Osteocyte (in vitro differentiated cells): ENCODE measurements at regions not wholly inside any gene's neighbourhood (a gene's known extent, or its start where the extent isn't known, plus 50 kb on each side); places are given as distances from the start of the nearest gene placed in this dataset.

ENCODE experiments used
- DNase-seq: peaks from one replicate; pipeline ENCODE4 v3.0.0; 2021; ENCODE audit warnings: mixed read lengths; ENCODE audit not compliant: unreplicated experiment; ENCODE audit errors: extremely low spot score
- H3K27ac Mint-ChIP-seq: one replicate; pipeline ENCODE4 v1.8.0; 2021; ENCODE audit warnings: mild to moderate bottlenecking, mixed read lengths; ENCODE audit not compliant: unreplicated experiment
- H3K27me3 Mint-ChIP-seq: one replicate; pipeline ENCODE4 v1.8.0; 2021; ENCODE audit warnings: mixed read lengths; ENCODE audit not compliant: unreplicated experiment
- H3K36me3 Mint-ChIP-seq: one replicate; pipeline ENCODE4 v1.8.0; 2021; ENCODE audit warnings: mixed read lengths; ENCODE audit not compliant: unreplicated experiment
- H3K4me1 Mint-ChIP-seq: one replicate; pipeline ENCODE4 v1.8.0; 2021; ENCODE audit warnings: mixed read lengths; ENCODE audit not compliant: unreplicated experiment
- H3K4me3 Mint-ChIP-seq: one replicate; pipeline ENCODE4 v1.8.0; 2021; ENCODE audit warnings: mild to moderate bottlenecking, moderate library complexity, mixed read lengths; ENCODE audit not compliant: unreplicated experiment
- H3K9me3 Mint-ChIP-seq: one replicate; pipeline ENCODE4 v1.8.0; 2021; ENCODE audit warnings: mixed read lengths; ENCODE audit not compliant: unreplicated experiment
- TF ChIP-seq, protein P1 (sequence below): fragments of 200-600 bp; sonication (generic); IDR thresholded peaks from 2 replicates; pipeline ENCODE4 v1.5.0; 2021; ENCODE audit warnings: antibody characterized with exemption, mild to moderate bottlenecking, moderate library complexity

GRCh38 chr19:30722761-30723160 is 350.6 kb downstream of the ZNF536 start:
- no peaks in the 10 kb centered on the region for H3K4me1 Mint-ChIP-seq
- no peaks in the 10 kb centered on the region for H3K27me3 Mint-ChIP-seq
- TF ChIP-seq, protein P1, sequence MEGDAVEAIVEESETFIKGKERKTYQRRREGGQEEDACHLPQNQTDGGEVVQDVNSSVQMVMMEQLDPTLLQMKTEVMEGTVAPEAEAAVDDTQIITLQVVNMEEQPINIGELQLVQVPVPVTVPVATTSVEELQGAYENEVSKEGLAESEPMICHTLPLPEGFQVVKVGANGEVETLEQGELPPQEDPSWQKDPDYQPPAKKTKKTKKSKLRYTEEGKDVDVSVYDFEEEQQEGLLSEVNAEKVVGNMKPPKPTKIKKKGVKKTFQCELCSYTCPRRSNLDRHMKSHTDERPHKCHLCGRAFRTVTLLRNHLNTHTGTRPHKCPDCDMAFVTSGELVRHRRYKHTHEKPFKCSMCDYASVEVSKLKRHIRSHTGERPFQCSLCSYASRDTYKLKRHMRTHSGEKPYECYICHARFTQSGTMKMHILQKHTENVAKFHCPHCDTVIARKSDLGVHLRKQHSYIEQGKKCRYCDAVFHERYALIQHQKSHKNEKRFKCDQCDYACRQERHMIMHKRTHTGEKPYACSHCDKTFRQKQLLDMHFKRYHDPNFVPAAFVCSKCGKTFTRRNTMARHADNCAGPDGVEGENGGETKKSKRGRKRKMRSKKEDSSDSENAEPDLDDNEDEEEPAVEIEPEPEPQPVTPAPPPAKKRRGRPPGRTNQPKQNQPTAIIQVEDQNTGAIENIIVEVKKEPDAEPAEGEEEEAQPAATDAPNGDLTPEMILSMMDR, result no peak
- peaks cover 6% of the 10 kb centered on the region for H3K9me3 Mint-ChIP-seq
- no peak for DNase-seq
- H3K36me3 Mint-ChIP-seq, result no peaks in the 10 kb centered on the region
- no peak overlapping the region for H3K27ac Mint-ChIP-seq
- H3K4me3 Mint-ChIP-seq, result no peak overlapping the region

DNA sequence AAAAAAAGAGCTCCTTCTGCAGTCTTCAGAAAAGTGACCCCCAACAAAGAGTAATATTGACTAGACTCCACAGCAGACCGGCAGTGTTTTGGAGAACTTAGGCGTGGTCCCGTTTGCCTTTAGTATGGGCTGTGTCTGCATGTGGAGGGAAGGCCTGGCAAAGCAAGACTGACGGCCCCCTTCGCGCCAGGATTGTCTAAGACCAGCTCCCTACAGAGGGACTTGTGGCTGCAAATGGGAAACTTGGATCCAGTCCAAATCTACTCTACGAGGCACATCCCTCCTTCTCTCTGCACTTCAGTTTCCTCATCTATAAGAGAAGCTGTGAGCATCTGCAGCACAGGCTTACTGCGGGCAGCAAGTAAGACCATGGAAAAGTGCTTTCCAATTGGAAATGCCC is 350.0 kb downstream of the ZNF536 start:
- no peak overlapping the region for H3K4me3 Mint-ChIP-seq
- H3K9me3 Mint-ChIP-seq, result no peaks in the 10 kb centered on the region
- H3K27ac Mint-ChIP-seq, result no peak overlapping the region
- no peaks in the 10 kb centered on the region for H3K36me3 Mint-ChIP-seq
- no peaks in the 10 kb centered on the region for H3K4me1 Mint-ChIP-seq
- no peak for DNase-seq
- TF ChIP-seq, protein P1, result no peak
- no peaks in the 10 kb centered on the region for H3K27me3 Mint-ChIP-seq

GRCh38 chr19:30719999-30720345 is 347.8 kb downstream of the ZNF536 start:
- Mint-ChIP-seq H3K4me1 (no peaks in the 10 kb centered on the region), H3K9me3 (no peaks in the 10 kb centered on the region), H3K4me3 (peak overlapping the region; percentile 22), H3K36me3 (no peaks in the 10 kb centered on the region), H3K27me3 (no peaks in the 10 kb centered on the region), H3K27ac (no peak overlapping the region)
- TF ChIP-seq, protein P1, result no peak
- no peak for DNase-seq

DNA sequence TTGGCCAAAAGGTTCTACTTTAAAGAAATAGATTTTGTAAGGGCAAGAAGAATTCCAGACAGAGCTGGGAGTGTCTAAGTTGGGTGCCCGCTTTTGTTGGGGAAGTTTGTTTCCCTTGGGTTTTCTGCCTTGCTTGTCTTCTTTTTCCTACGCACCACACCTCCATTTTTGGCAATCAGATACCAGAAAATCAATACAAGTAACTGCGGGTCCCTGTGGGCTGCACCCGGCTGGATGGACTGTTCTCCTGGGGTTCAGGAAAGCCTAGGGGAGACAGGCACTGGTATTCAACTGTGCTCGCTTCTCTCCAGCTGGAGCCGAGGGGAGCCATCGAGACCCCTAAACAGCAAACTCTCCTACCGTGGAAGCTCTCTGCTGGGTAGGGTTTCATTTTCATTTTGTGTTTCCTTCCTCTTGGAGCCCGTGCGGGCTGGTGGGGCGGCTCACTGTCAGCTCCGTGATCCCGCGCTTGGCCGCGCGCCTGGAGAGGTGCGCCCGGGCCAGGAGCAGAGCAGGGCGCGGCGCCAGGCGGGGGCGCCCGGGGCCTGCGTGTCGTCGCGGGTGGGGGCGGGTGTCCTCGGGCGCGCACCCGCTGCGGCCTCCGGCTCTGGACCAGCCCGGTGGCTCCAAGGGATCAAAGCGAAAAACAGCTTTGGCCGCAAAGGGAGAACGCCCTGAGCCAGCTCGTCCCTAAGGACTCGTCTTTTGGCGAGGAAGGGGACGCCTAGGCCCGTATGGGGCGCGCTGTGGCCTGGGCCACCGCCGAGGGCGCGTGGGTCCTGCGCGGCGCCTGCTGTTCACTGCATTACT is 347.2 kb downstream of the ZNF536 start:
- TF ChIP-seq, protein P1, result no peak
- Mint-ChIP-seq H3K27me3 (no peaks in the 10 kb centered on the region), H3K36me3 (no peaks in the 10 kb centered on the region), H3K27ac (no peak overlapping the region), H3K9me3 (no peaks in the 10 kb centered on the region), H3K4me1 (no peaks in the 10 kb centered on the region), H3K4me3 (peak overlapping the region; percentile 23)
- DNase-seq, result no peak

GRCh38 chr19:30718707-30719106 is 346.5 kb downstream of the ZNF536 start:
- Mint-ChIP-seq H3K4me1 (no peaks in the 10 kb centered on the region), H3K4me3 (no peak overlapping the region), H3K27ac (no peak overlapping the region), H3K9me3 (no peaks in the 10 kb centered on the region), H3K27me3 (no peaks in the 10 kb centered on the region), H3K36me3 (no peaks in the 10 kb centered on the region)
- no peak for DNase-seq
- TF ChIP-seq, protein P1, result no peak
